IMR-90 (cell line): ENCODE measurements at regions not wholly inside any gene's neighbourhood (a gene's known extent, or its start where the extent isn't known, plus 50 kb on each side); places are given as distances from the start of the nearest gene placed in this dataset.

Experiments used
- ATAC-seq: fragments of 200-7000 bp; cut with Tn5 transposase; 2 replicates; pipeline ENCODE4 v1.9.1; 2020; ENCODE audit warnings: low read depth, mild to moderate bottlenecking, moderate library complexity
- BruUV-seq: library from RNA; stranded (reverse); fragments of 400-500 nt; replicated peaks from 2 replicates; lab custom pipeline; 2021; lab: Mats Ljungman, UMichigan
- CTCF ChIA-PET: fragments of 300-600 bp; formaldehyde crosslinking; extraction: SDS; loops from one replicate; lab custom pipeline; 2021; ENCODE audit warnings: antibody characterized with exemption; lab: Yijun Ruan, JAX
- POLR2A ChIA-PET: fragments of 300-600 bp; sonication (Branson Sonifier 250); formaldehyde crosslinking; loops from one replicate; lab custom pipeline; 2022; ENCODE audit warnings: antibody characterized with exemption; ENCODE audit not compliant: unreplicated experiment; lab: Charles Lee
- DNase-seq: peaks from one replicate; pipeline ENCODE4 v3.0.0; 2013
- H2AFZ ChIP-seq: replicated peaks from 2 replicates; pipeline ENCODE3; 2013; ENCODE audit warnings: low read length, mild to moderate bottlenecking; ENCODE audit not compliant: poor library complexity
- H2AK5ac ChIP-seq: 2 replicates; pipeline ENCODE4 v1.6.1; 2013; ENCODE audit warnings: low read depth, low read length, inconsistent platforms
- H2AK9ac ChIP-seq: replicated peaks from 2 replicates; pipeline ENCODE3; 2013; ENCODE audit warnings: mild to moderate bottlenecking, low read depth, low read length, moderate library complexity; ENCODE audit not compliant: poor library complexity
- H2BK120ac ChIP-seq: 2 replicates; pipeline ENCODE4 v1.6.1; 2013; ENCODE audit warnings: low read depth, low read length, inconsistent platforms
- H2BK15ac ChIP-seq: 3 replicates; pipeline ENCODE4 v1.6.1; 2013; ENCODE audit warnings: low read depth, low read length, inconsistent platforms
- H2BK20ac ChIP-seq: 2 replicates; pipeline ENCODE4 v1.6.1; 2013; ENCODE audit warnings: low read depth, mild to moderate bottlenecking, inconsistent platforms, low read length, moderate library complexity
- H2BK5ac ChIP-seq: 2 replicates; pipeline ENCODE4 v1.6.1; 2013; ENCODE audit warnings: mild to moderate bottlenecking, low read depth, low read length, inconsistent platforms; ENCODE audit not compliant: poor library complexity, severe bottlenecking
- H3K14ac ChIP-seq: replicated peaks from 2 replicates; pipeline ENCODE4 v1.6.1; 2013; ENCODE audit warnings: low read depth, low read length, inconsistent platforms
- H3K18ac ChIP-seq: 2 replicates; pipeline ENCODE4 v1.6.1; 2013; ENCODE audit warnings: low read depth, low read length, control low read depth
- H3K23ac ChIP-seq: 2 replicates; pipeline ENCODE4 v1.6.1; 2013; ENCODE audit warnings: low read depth, low read length, inconsistent platforms
- H3K27ac ChIP-seq: 2 replicates; pipeline ENCODE4 v1.5.1; 2013; ENCODE audit warnings: mild to moderate bottlenecking, control low read depth, low read length; ENCODE audit not compliant: insufficient read depth
- H3K27me3 ChIP-seq: 2 replicates; pipeline ENCODE4 v1.6.1; 2013; ENCODE audit warnings: low read length; ENCODE audit not compliant: control insufficient read depth, insufficient read depth
- H3K36me3 ChIP-seq: 2 replicates; pipeline ENCODE4 v1.6.1; 2013; ENCODE audit warnings: low read length, mixed read lengths; ENCODE audit not compliant: control insufficient read depth, insufficient read depth
- H3K4ac ChIP-seq: 2 replicates; pipeline ENCODE4 v1.6.1; 2013; ENCODE audit warnings: low read depth, low read length, inconsistent platforms
- H3K4me1 ChIP-seq: 2 replicates; pipeline ENCODE4 v1.6.1; 2013; ENCODE audit warnings: low read length, mixed read lengths; ENCODE audit not compliant: control insufficient read depth, insufficient read depth
- H3K4me2 ChIP-seq: 2 replicates; pipeline ENCODE4 v1.6.1; 2013; ENCODE audit warnings: low read depth, mild to moderate bottlenecking, control low read depth, low read length, moderate library complexity
- H3K4me3 ChIP-seq: 2 replicates; pipeline ENCODE4 v1.5.1; 2013; ENCODE audit warnings: low read depth, mild to moderate bottlenecking, control low read depth, low read length, moderate library complexity; ENCODE audit not compliant: insufficient read depth
- H3K56ac ChIP-seq: 2 replicates; pipeline ENCODE4 v1.6.1; 2013; ENCODE audit warnings: low read length, inconsistent platforms; ENCODE audit not compliant: insufficient read depth; ENCODE audit errors: extremely low read depth
- H3K79me1 ChIP-seq, 2 experiments: 2 replicates each; pipeline ENCODE4 v1.6.1; 2013; ENCODE audit warnings: low read length in 2 of 2, inconsistent platforms in 1 of 2, low read depth in 1 of 2
- H3K9ac ChIP-seq: 2 replicates; pipeline ENCODE4 v1.6.1; 2013; ENCODE audit warnings: low read depth, low read length, control low read depth
- H3K9me1 ChIP-seq: 2 replicates; pipeline ENCODE4 v1.6.1; 2013; ENCODE audit warnings: low read length, inconsistent platforms; ENCODE audit not compliant: insufficient read depth
- H3K9me3 ChIP-seq: 2 replicates; pipeline ENCODE4 v1.6.1; 2013; ENCODE audit warnings: low read length; ENCODE audit not compliant: control insufficient read depth, insufficient read depth
- H4K20me1 ChIP-seq: 2 replicates; pipeline ENCODE4 v1.6.1; 2013; ENCODE audit warnings: low read length, inconsistent platforms; ENCODE audit not compliant: insufficient read depth
- H4K5ac ChIP-seq: 2 replicates; pipeline ENCODE4 v1.6.1; 2013; ENCODE audit warnings: mild to moderate bottlenecking, low read depth, low read length, control low read depth
- H4K8ac ChIP-seq, 2 experiments: 2 replicates each; pipeline ENCODE4 v1.6.1; 2013; ENCODE audit warnings: low read depth in 2 of 2, low read length in 2 of 2, control low read depth in 1 of 2, inconsistent platforms in 1 of 2
- H4K91ac ChIP-seq: 2 replicates; pipeline ENCODE4 v1.6.1; 2013; ENCODE audit warnings: low read depth, low read length, inconsistent platforms; ENCODE audit not compliant: insufficient read depth
- CEBPB ChIP-seq: IDR thresholded peaks from 2 replicates; pipeline ENCODE4 v1.6.1; 2012; ENCODE audit warnings: low read depth, low read length, improper control_type of control experiment
- CTCF ChIP-seq: conservative IDR thresholded peaks from 2 replicates; pipeline ENCODE4 v1.5.1; 2012; ENCODE audit warnings: mild to moderate bottlenecking, low read depth, low read length, improper control_type of control experiment
- FOS ChIP-seq: fragments of 150-350 bp; IDR thresholded peaks from 2 replicates; pipeline ENCODE4 v1.6.1; 2016; ENCODE audit warnings: low read depth, low read length
- MAFK ChIP-seq: IDR thresholded peaks from 2 replicates; pipeline ENCODE4 v1.6.1; 2012; ENCODE audit warnings: low read depth, low read length, improper control_type of control experiment
- NFE2L2 ChIP-seq: fragments of 150-350 bp; IDR thresholded peaks from 2 replicates; pipeline ENCODE4 v1.6.1; 2016; ENCODE audit warnings: low read depth, mild to moderate bottlenecking, low read length
- POLR2A ChIP-seq: IDR thresholded peaks from 2 replicates; pipeline ENCODE4 v1.6.1; 2012; ENCODE audit warnings: mild to moderate bottlenecking, low read depth, low read length
- RAD21 ChIP-seq: IDR thresholded peaks from 2 replicates; pipeline ENCODE4 v1.6.1; 2012; ENCODE audit warnings: low read length, improper control_type of control experiment
- RCOR1 ChIP-seq: IDR thresholded peaks from 2 replicates; pipeline ENCODE4 v1.6.1; 2012; ENCODE audit warnings: mild to moderate bottlenecking, low read length, improper control_type of control experiment; ENCODE audit not compliant: insufficient replicate concordance
- RFX5 ChIP-seq: IDR thresholded peaks from 2 replicates; pipeline ENCODE4 v1.8.0; 2012; ENCODE audit warnings: low read depth, mild to moderate bottlenecking, low read length, moderate library complexity
- SMC3 ChIP-seq: fragments of 150-350 bp; IDR thresholded peaks from 2 replicates; pipeline ENCODE4 v1.6.1; 2016; ENCODE audit warnings: low read depth, mild to moderate bottlenecking, antibody characterized with exemption, low read length, moderate library complexity
- dilution Hi-C: fragments of 300-500 bp; cut with HindIII; formaldehyde crosslinking; loops from one replicate; pipeline ENCODE4 v1.14.3; 2018; ENCODE audit warnings: low sequenced_read_pairs; ENCODE audit not compliant: unreplicated experiment
- in situ Hi-C: fragments of 300-500 bp; cut with MboI; formaldehyde crosslinking; loops from 3 replicates; pipeline ENCODE4 v1.14.3; 2019; ENCODE audit warnings: low sequenced_read_pairs, inconsistent platforms, mixed read lengths
- intact Hi-C: fragments of 100-400 bp; cut with micrococcal nuclease; formaldehyde crosslinking; loops from 2 replicates; pipeline ENCODE4 v1.10.0; 2022
- TF ChIP-seq, protein P1 (sequence below): fragments of 150-350 bp; IDR thresholded peaks from 2 replicates; pipeline ENCODE4 v1.6.1; 2016; ENCODE audit warnings: low read depth, mild to moderate bottlenecking, low read length, moderate library complexity, borderline replicate concordance
- TF ChIP-seq, protein P2 (sequence below): fragments of 150-350 bp; IDR thresholded peaks from 2 replicates; pipeline ENCODE4 v1.6.1; 2017; ENCODE audit warnings: mild to moderate bottlenecking, antibody characterized with exemption, low read length, low read depth

DNA sequence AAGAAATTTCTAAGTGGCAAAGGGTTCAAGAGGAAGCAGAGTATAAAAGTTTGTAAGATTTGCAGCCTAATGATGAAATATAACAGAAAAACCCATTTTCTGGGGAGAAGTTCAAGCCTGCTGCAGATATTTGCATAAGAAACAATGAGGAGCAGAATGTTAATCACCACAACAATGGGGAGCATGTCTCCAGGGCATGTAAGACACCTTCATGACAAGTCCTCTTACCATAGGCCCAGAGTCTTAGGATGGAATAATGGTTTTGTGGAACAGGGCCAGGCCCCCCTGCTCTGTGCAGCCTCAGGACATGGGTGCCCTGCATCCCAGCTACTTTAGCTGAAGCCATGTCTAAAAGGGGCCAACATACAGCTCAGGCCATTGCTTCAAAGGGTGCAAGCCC lies 809.0 kb upstream of the SLITRK5 start:
- TF ChIP-seq RCOR1 (no peak), POLR2A (no peak), RAD21 (no peak), CTCF (no peak), MAFK (no peak), FOS (no peak), RFX5 (no peak), CEBPB (no peak), NFE2L2 (no peak), SMC3 (no peak)
- TF ChIP-seq, protein P1, sequence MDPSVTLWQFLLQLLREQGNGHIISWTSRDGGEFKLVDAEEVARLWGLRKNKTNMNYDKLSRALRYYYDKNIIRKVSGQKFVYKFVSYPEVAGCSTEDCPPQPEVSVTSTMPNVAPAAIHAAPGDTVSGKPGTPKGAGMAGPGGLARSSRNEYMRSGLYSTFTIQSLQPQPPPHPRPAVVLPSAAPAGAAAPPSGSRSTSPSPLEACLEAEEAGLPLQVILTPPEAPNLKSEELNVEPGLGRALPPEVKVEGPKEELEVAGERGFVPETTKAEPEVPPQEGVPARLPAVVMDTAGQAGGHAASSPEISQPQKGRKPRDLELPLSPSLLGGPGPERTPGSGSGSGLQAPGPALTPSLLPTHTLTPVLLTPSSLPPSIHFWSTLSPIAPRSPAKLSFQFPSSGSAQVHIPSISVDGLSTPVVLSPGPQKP: no peak
- TF ChIP-seq, protein P2, sequence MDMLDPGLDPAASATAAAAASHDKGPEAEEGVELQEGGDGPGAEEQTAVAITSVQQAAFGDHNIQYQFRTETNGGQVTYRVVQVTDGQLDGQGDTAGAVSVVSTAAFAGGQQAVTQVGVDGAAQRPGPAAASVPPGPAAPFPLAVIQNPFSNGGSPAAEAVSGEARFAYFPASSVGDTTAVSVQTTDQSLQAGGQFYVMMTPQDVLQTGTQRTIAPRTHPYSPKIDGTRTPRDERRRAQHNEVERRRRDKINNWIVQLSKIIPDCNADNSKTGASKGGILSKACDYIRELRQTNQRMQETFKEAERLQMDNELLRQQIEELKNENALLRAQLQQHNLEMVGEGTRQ: no peak
- Histone ChIP-seq H4K20me1 (no peaks in the 10 kb centered on the region), H2AFZ (no peak overlapping the region), H2BK15ac (no peak overlapping the region), H2BK5ac (no peak overlapping the region), H3K27ac (no peak overlapping the region), H3K27me3 (no peaks in the 10 kb centered on the region), H3K14ac (no peak overlapping the region), H3K4me1 (no peaks in the 10 kb centered on the region), H4K5ac (no peak overlapping the region), H3K79me1 (no peaks in the 10 kb centered on the region), H3K23ac (no peak overlapping the region), H3K36me3 (no peaks in the 10 kb centered on the region), H3K4me2 (no peak overlapping the region), H4K91ac (no peak overlapping the region), H3K4ac (no peak overlapping the region), H2BK120ac (no peak overlapping the region), H2BK20ac (no peak overlapping the region), H2AK5ac (no peak overlapping the region), H3K18ac (no peak overlapping the region), H3K9ac (no peak overlapping the region), H3K56ac (no peak overlapping the region), H3K4me3 (no peak overlapping the region), H2AK9ac (no peak overlapping the region), H3K9me3 (no peaks in the 10 kb centered on the region), H3K9me1 (no peaks in the 10 kb centered on the region; the same call in 1 of the 2 replicates), H4K8ac (no peak overlapping the region)
- intact Hi-C loops: no loop called here
- BruUV-seq: no TSS peak
- ATAC-seq: no peak
- DNase-seq: no peak
- POLR2A ChIA-PET: no interaction called here
- CTCF ChIA-PET: interaction anchor here (1.2 kb wide), 1 partner anchor 9 kb away, joined by 3 read pairs; no protein-coding TSS in a partner anchor
- in situ Hi-C loops: no loop called here
- dilution Hi-C loops: no loop called here
